Keratinocyte (primary cell): ENCODE measurements at regions not wholly inside any gene's neighbourhood (a gene's known extent, or its start where the extent isn't known, plus 50 kb on each side); places are given as distances from the start of the nearest gene placed in this dataset.

Experiments
- DNase-seq: peaks from one replicate; pipeline ENCODE4 v3.0.0-alpha.2; 2011; ENCODE audit warnings: low read depth, missing footprints, low spot score
- FAIRE-seq: peaks from 2 replicates; lab custom pipeline; 2011; peaks lifted over from hg19 to GRCh38; lab: Jason Lieb, UNC
- H2AFZ ChIP-seq: 2 replicates; pipeline ENCODE4 v1.6.0; 2012; ENCODE audit warnings: low read length, control low read depth, inconsistent platforms; ENCODE audit not compliant: control insufficient read depth
- H3K27ac ChIP-seq: 2 replicates; pipeline ENCODE4 v1.5.1; 2011; ENCODE audit warnings: low read length; ENCODE audit not compliant: control insufficient read depth, insufficient read depth
- H3K27me3 ChIP-seq: 3 replicates; pipeline ENCODE4 v1.6.0; 2011; ENCODE audit warnings: low read length; ENCODE audit not compliant: control insufficient read depth, insufficient read depth; ENCODE audit errors: extremely low read depth
- H3K36me3 ChIP-seq, 2 experiments: 2 replicates in 1 of 2; 3 replicates in 1 of 2; pipeline ENCODE4 v1.5.1; 2011; ENCODE audit warnings: low read length in 2 of 2, mild to moderate bottlenecking in 1 of 2; ENCODE audit not compliant: control insufficient read depth in 2 of 2, insufficient read depth in 2 of 2; ENCODE audit errors: extremely low read depth in 1 of 2
- H3K4me1 ChIP-seq: 3 replicates; pipeline ENCODE4 v1.5.1; 2011; ENCODE audit warnings: low read length; ENCODE audit not compliant: control insufficient read depth, insufficient read depth; ENCODE audit errors: extremely low read depth
- H3K4me2 ChIP-seq: 3 replicates; pipeline ENCODE4 v1.6.0; 2011; ENCODE audit warnings: low read depth, low read length; ENCODE audit not compliant: control insufficient read depth, insufficient read depth; ENCODE audit errors: extremely low read depth
- H3K4me3 ChIP-seq, 3 experiments: fragments of 200-600 bp in 1 of 3; sonication (generic) in 1 of 3; 2 replicates in 2 of 3; 3 replicates in 1 of 3; pipeline ENCODE4 v1.5.1; 2011 to 2016; ENCODE audit warnings: low read length in 3 of 3, mild to moderate bottlenecking in 3 of 3, control low read depth in 2 of 3, inconsistent platforms in 1 of 3, low read depth in 1 of 3, mixed read lengths in 1 of 3, mixed run types in 1 of 3, moderate library complexity in 1 of 3; ENCODE audit not compliant: control insufficient read depth in 2 of 3, insufficient read depth in 2 of 3; ENCODE audit errors: extremely low read depth in 1 of 3
- H3K79me2 ChIP-seq: 2 replicates; pipeline ENCODE4 v1.6.0; 2012; ENCODE audit warnings: low read length; ENCODE audit not compliant: control insufficient read depth, insufficient read depth
- H3K9ac ChIP-seq: 3 replicates; pipeline ENCODE4 v1.6.0; 2011; ENCODE audit warnings: low read length; ENCODE audit not compliant: control insufficient read depth, insufficient read depth; ENCODE audit errors: extremely low read depth
- H3K9me1 ChIP-seq: 3 replicates; pipeline ENCODE4 v1.6.0; 2011; ENCODE audit warnings: low read length; ENCODE audit not compliant: control insufficient read depth, insufficient read depth; ENCODE audit errors: extremely low read depth
- H3K9me3 ChIP-seq: 2 replicates; pipeline ENCODE4 v1.5.1; 2012; ENCODE audit warnings: low read depth, low read length; ENCODE audit not compliant: control insufficient read depth
- H4K20me1 ChIP-seq: 3 replicates; pipeline ENCODE4 v1.6.0; 2011; ENCODE audit warnings: low read length; ENCODE audit not compliant: control insufficient read depth, insufficient read depth; ENCODE audit errors: extremely low read depth
- EZH2 ChIP-seq: IDR thresholded peaks from one replicate; pipeline ENCODE4 v1.6.1; 2012; ENCODE audit warnings: inconsistent platforms, mild to moderate bottlenecking, low read length, moderate library complexity
- dilution Hi-C: fragments of 300-500 bp; cut with MboI; formaldehyde crosslinking; loops from one replicate; pipeline ENCODE4 v1.7.0; 2020; ENCODE audit warnings: low sequenced_read_pairs; ENCODE audit not compliant: extremely low pct_ligation_motif_present
- TF ChIP-seq, protein P1 (sequence below), 3 experiments: IDR thresholded peaks in 1 of 3; conservative IDR thresholded peaks in 1 of 3; optimal IDR thresholded peaks in 1 of 3; 2 replicates in 2 of 3; 3 replicates in 1 of 3; pipeline versions ENCODE3 to v1.5.1; 2011; ENCODE audit warnings: low read length in 3 of 3, mild to moderate bottlenecking in 3 of 3, moderate library complexity in 2 of 3, control low read depth in 1 of 3, inconsistent platforms in 1 of 3; ENCODE audit not compliant: insufficient read depth in 2 of 3; ENCODE audit errors: extremely low read depth in 1 of 3

- no peak for DNase-seq
- no peaks in the 10 kb centered on the region for H3K36me3 ChIP-seq
- dilution Hi-C loops = no loop called here
- H3K4me1 ChIP-seq = no peaks in the 10 kb centered on the region
- H3K4me3 ChIP-seq = no peak overlapping the region
- no peaks in the 10 kb centered on the region for H4K20me1 ChIP-seq
- TF ChIP-seq, protein P1, sequence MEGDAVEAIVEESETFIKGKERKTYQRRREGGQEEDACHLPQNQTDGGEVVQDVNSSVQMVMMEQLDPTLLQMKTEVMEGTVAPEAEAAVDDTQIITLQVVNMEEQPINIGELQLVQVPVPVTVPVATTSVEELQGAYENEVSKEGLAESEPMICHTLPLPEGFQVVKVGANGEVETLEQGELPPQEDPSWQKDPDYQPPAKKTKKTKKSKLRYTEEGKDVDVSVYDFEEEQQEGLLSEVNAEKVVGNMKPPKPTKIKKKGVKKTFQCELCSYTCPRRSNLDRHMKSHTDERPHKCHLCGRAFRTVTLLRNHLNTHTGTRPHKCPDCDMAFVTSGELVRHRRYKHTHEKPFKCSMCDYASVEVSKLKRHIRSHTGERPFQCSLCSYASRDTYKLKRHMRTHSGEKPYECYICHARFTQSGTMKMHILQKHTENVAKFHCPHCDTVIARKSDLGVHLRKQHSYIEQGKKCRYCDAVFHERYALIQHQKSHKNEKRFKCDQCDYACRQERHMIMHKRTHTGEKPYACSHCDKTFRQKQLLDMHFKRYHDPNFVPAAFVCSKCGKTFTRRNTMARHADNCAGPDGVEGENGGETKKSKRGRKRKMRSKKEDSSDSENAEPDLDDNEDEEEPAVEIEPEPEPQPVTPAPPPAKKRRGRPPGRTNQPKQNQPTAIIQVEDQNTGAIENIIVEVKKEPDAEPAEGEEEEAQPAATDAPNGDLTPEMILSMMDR (optimal IDR thresholded peaks at IDR 0.05 in 1 of 3, IDR thresholded peaks at IDR 0.05 in 1 of 3, conservative IDR thresholded peaks at IDR 0.05 in 1 of 3; ENCODE audit: extremely low read depth in 1 of 3, insufficient read depth in 2 of 3, low read length in 3 of 3) = no peak
- TF ChIP-seq EZH2 = no peak
- no peak overlapping the region for H3K9ac ChIP-seq
- no peak overlapping the region for H3K27ac ChIP-seq
- no peaks in the 10 kb centered on the region for H3K79me2 ChIP-seq
- no peaks in the 10 kb centered on the region for H3K9me3 ChIP-seq
- H3K4me2 ChIP-seq = no peak overlapping the region
- no peak overlapping the region for H2AFZ ChIP-seq
- no peak for FAIRE-seq
- H3K27me3 ChIP-seq = no peaks in the 10 kb centered on the region
- no peaks in the 10 kb centered on the region for H3K9me1 ChIP-seq
Observed at GRCh38 chr13:104757712-104758111, 1691.5 kb upstream of the SLC10A2 start.

GRCh38 chr13:104750377-104750776, 1684.2 kb upstream of the SLC10A2 start:
- Histone ChIP-seq H3K36me3 (no peaks in the 10 kb centered on the region), H3K9ac (no peak overlapping the region), H3K9me3 (no peaks in the 10 kb centered on the region), H3K27me3 (no peaks in the 10 kb centered on the region), H4K20me1 (no peaks in the 10 kb centered on the region), H3K9me1 (no peaks in the 10 kb centered on the region), H3K79me2 (no peaks in the 10 kb centered on the region), H3K4me1 (no peaks in the 10 kb centered on the region), H3K4me3 (no peak overlapping the region), H3K27ac (no peak overlapping the region), H2AFZ (no peak overlapping the region), H3K4me2 (no peak overlapping the region)
- TF ChIP-seq, protein P1 (optimal IDR thresholded peaks at IDR 0.05 in 1 of 3, IDR thresholded peaks at IDR 0.05 in 1 of 3, conservative IDR thresholded peaks at IDR 0.05 in 1 of 3; ENCODE audit: extremely low read depth in 1 of 3, insufficient read depth in 2 of 3, low read length in 3 of 3) = no peak
- no peak for TF ChIP-seq EZH2
- no peak for DNase-seq
- dilution Hi-C loops = no loop called here
- no peak for FAIRE-seq
